Panc1 (cell line): ENCODE measurements at regions not wholly inside any gene's neighbourhood (a gene's known extent, or its start where the extent isn't known, plus 50 kb on each side); places are given as distances from the start of the nearest gene placed in this dataset.

Experiments used
- ATAC-seq: fragments of 200-7000 bp; cut with Tn5 transposase; 2 replicates; pipeline ENCODE4 v1.9.1; 2020; ENCODE audit warnings: mild to moderate bottlenecking, moderate library complexity
- BruUV-seq: library from RNA; stranded (reverse); fragments of 400-500 nt; replicated peaks from 2 replicates; lab custom pipeline; 2021; lab: Mats Ljungman, UMichigan
- CTCF ChIA-PET: fragments of 300-600 bp; sonication (Branson Sonifier 250); formaldehyde crosslinking; loops from one replicate; lab custom pipeline; 2022; ENCODE audit warnings: antibody characterized with exemption; lab: Charles Lee
- POLR2A ChIA-PET: fragments of 300-600 bp; sonication (Branson Sonifier 250); formaldehyde crosslinking; loops from one replicate; lab custom pipeline; 2022; ENCODE audit warnings: antibody characterized with exemption; lab: Charles Lee
- DNase-seq: peaks from one replicate; pipeline ENCODE4 v3.0.0-alpha.2; 2010; ENCODE audit warnings: low read depth, low spot score
- H3K27ac ChIP-seq: 2 replicates; pipeline ENCODE4 v1.5.1; 2011; ENCODE audit warnings: mild to moderate bottlenecking, low read length, inconsistent platforms
- H3K27me3 ChIP-seq: fragments of 200-500 bp; sonication (Bioruptor generic); 2 replicates; pipeline ENCODE4 v1.6.0; 2014; ENCODE audit warnings: low read length, inconsistent platforms; ENCODE audit not compliant: control insufficient read depth, insufficient read depth
- H3K36me3 ChIP-seq: fragments of 200-500 bp; sonication (Bioruptor generic); 2 replicates; pipeline ENCODE4 v1.5.1; 2014; ENCODE audit warnings: inconsistent platforms, mild to moderate bottlenecking, low read length, moderate library complexity; ENCODE audit not compliant: control insufficient read depth, insufficient read depth
- H3K4me1 ChIP-seq: 2 replicates; pipeline ENCODE4 v1.5.1; 2011; ENCODE audit warnings: inconsistent platforms, mild to moderate bottlenecking, low read length, moderate library complexity; ENCODE audit not compliant: control insufficient read depth, insufficient read depth
- H3K4me3 ChIP-seq, 2 experiments: 2 replicates each; pipeline ENCODE4 v1.5.1; 2011 to 2012; ENCODE audit warnings: low read depth in 2 of 2, low read length in 2 of 2, mild to moderate bottlenecking in 2 of 2, inconsistent platforms in 1 of 2, moderate library complexity in 1 of 2
- H3K9me3 ChIP-seq: fragments of 200-500 bp; sonication (Bioruptor generic); 2 replicates; pipeline ENCODE4 v1.5.1; 2014; ENCODE audit warnings: low read depth, mild to moderate bottlenecking, inconsistent platforms, low read length, moderate library complexity; ENCODE audit not compliant: control insufficient read depth, insufficient read depth
- POLR2AphosphoS5 ChIP-seq: IDR thresholded peaks from 2 replicates; pipeline ENCODE4 v1.6.1; 2012; ENCODE audit warnings: mild to moderate bottlenecking, low read depth, low read length, moderate library complexity
- SIN3A ChIP-seq: IDR thresholded peaks from 2 replicates; pipeline ENCODE4 v1.6.1; 2012; ENCODE audit warnings: low read depth, mild to moderate bottlenecking, low read length, moderate library complexity, borderline replicate concordance; ENCODE audit not compliant: insufficient read depth
- TCF7L2 ChIP-seq: IDR thresholded peaks from 2 replicates; pipeline ENCODE4 v1.6.1; 2011; ENCODE audit warnings: mild to moderate bottlenecking, low read depth, low read length, inconsistent platforms
- in situ Hi-C: cut with HindIII; loops from 2 replicates; pipeline ENCODE4 v1.10.0; 2016; ENCODE audit warnings: low sequenced_read_pairs, low pct_unique_long_range_greater_than_20kb
- intact Hi-C: fragments of 100-400 bp; cut with micrococcal nuclease; formaldehyde crosslinking; loops from one replicate; pipeline ENCODE4 v1.10.0; 2022; ENCODE audit not compliant: unreplicated experiment
- TF ChIP-seq, protein P1 (sequence below): fragments of 450-650 bp; IDR thresholded peaks from 2 replicates; pipeline ENCODE4 v1.5.1; 2017; ENCODE audit warnings: mild to moderate bottlenecking
- TF ChIP-seq, protein P2 (sequence below), 2 experiments: IDR thresholded peaks; 2 replicates each; pipeline ENCODE4 v1.6.1; 2011 to 2012; ENCODE audit warnings: low read depth in 2 of 2, control low read depth in 1 of 2, low read length in 1 of 2, mild to moderate bottlenecking in 1 of 2, moderate library complexity in 1 of 2; ENCODE audit not compliant: insufficient read depth in 1 of 2

- no peaks in the 10 kb centered on the region for H3K9me3 ChIP-seq
These were observed 233.1 kb upstream of the SOX11 start for GRCh38 chr2:5459041-5459440.

GRCh38 chr2:5464657-5465056, 227.5 kb upstream of the SOX11 start:
- Histone ChIP-seq H3K27me3 (no peaks in the 10 kb centered on the region), H3K4me3 (no peak overlapping the region), H3K27ac (no peak overlapping the region), H3K9me3 (no peaks in the 10 kb centered on the region), H3K36me3 (no peaks in the 10 kb centered on the region), H3K4me1 (no peaks in the 10 kb centered on the region)
- CTCF ChIA-PET: no interaction called here
- TF ChIP-seq, protein P1, sequence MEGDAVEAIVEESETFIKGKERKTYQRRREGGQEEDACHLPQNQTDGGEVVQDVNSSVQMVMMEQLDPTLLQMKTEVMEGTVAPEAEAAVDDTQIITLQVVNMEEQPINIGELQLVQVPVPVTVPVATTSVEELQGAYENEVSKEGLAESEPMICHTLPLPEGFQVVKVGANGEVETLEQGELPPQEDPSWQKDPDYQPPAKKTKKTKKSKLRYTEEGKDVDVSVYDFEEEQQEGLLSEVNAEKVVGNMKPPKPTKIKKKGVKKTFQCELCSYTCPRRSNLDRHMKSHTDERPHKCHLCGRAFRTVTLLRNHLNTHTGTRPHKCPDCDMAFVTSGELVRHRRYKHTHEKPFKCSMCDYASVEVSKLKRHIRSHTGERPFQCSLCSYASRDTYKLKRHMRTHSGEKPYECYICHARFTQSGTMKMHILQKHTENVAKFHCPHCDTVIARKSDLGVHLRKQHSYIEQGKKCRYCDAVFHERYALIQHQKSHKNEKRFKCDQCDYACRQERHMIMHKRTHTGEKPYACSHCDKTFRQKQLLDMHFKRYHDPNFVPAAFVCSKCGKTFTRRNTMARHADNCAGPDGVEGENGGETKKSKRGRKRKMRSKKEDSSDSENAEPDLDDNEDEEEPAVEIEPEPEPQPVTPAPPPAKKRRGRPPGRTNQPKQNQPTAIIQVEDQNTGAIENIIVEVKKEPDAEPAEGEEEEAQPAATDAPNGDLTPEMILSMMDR: no peak
- TF ChIP-seq, protein P2, sequence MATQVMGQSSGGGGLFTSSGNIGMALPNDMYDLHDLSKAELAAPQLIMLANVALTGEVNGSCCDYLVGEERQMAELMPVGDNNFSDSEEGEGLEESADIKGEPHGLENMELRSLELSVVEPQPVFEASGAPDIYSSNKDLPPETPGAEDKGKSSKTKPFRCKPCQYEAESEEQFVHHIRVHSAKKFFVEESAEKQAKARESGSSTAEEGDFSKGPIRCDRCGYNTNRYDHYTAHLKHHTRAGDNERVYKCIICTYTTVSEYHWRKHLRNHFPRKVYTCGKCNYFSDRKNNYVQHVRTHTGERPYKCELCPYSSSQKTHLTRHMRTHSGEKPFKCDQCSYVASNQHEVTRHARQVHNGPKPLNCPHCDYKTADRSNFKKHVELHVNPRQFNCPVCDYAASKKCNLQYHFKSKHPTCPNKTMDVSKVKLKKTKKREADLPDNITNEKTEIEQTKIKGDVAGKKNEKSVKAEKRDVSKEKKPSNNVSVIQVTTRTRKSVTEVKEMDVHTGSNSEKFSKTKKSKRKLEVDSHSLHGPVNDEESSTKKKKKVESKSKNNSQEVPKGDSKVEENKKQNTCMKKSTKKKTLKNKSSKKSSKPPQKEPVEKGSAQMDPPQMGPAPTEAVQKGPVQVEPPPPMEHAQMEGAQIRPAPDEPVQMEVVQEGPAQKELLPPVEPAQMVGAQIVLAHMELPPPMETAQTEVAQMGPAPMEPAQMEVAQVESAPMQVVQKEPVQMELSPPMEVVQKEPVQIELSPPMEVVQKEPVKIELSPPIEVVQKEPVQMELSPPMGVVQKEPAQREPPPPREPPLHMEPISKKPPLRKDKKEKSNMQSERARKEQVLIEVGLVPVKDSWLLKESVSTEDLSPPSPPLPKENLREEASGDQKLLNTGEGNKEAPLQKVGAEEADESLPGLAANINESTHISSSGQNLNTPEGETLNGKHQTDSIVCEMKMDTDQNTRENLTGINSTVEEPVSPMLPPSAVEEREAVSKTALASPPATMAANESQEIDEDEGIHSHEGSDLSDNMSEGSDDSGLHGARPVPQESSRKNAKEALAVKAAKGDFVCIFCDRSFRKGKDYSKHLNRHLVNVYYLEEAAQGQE (IDR thresholded peaks at IDR 0.05; ENCODE audit: insufficient read depth in 1 of 2, low read depth in 2 of 2, low read length in 1 of 2): no peak
- TF ChIP-seq POLR2AphosphoS5 (no peak), SIN3A (no peak)
- ATAC-seq: no peak
- POLR2A ChIA-PET: no interaction called here
- intact Hi-C loops (no loop called here), in situ Hi-C loops (no loop called here)
- BruUV-seq: no TSS peak
- DNase-seq: no peak

More at GRCh38 chr2:5459041-5459440, 233.1 kb upstream of the SOX11 start:
- no peak overlapping the region for H3K4me3 ChIP-seq
- intact Hi-C loops (no loop called here), in situ Hi-C loops (no loop called here)
- no peaks in the 10 kb centered on the region for H3K36me3 ChIP-seq
- BruUV-seq: no TSS peak
- DNase-seq: no peak
- POLR2A ChIA-PET: no interaction called here
- no peaks in the 10 kb centered on the region for H3K27me3 ChIP-seq
- no peaks in the 10 kb centered on the region for H3K4me1 ChIP-seq
- ATAC-seq: no peak
- CTCF ChIA-PET: no interaction called here
- no peak overlapping the region for H3K27ac ChIP-seq
- TF ChIP-seq, protein P2 (IDR thresholded peaks at IDR 0.05; ENCODE audit: insufficient read depth in 1 of 2, low read depth in 2 of 2, low read length in 1 of 2): no peak
- TF ChIP-seq TCF7L2 (no peak), SIN3A (no peak), POLR2AphosphoS5 (no peak)
- TF ChIP-seq, protein P1: no peak
